GM04504 (cell line): ENCODE measurements at regions not wholly inside any gene's neighbourhood (a gene's known extent, or its start where the extent isn't known, plus 50 kb on each side); places are given as distances from the start of the nearest gene placed in this dataset.
"Not testable (repeated sequence)": the region's sequence is repeated elsewhere in the genome, so short reads cannot be mapped to it uniquely, and the experiment has no call there.

Experiments used
- DNase-seq: peaks from one replicate; pipeline ENCODE4 v3.0.0-alpha.2; 2012; ENCODE audit warnings: low read depth

DNA sequence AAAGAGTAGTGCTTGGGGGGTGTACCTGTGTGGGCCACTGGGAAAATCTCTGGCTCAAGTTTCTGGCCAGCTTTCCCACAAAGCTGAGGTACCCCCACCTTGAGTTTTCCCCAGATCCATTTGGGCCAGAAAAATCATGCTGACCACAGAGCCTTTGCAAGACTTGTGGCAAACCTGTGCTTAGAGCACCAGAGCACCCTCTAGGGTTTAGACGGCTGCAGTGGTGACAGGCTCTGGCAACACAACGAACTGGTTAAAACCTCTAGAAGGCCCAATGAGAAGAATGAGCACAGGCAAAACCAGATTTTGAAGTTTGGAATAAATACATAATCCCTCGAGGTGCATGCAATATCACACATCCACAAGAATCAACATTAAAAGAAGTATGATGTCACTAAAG, 290.7 kb upstream of the FOLH1 start:
- no peak for DNase-seq

DNA sequence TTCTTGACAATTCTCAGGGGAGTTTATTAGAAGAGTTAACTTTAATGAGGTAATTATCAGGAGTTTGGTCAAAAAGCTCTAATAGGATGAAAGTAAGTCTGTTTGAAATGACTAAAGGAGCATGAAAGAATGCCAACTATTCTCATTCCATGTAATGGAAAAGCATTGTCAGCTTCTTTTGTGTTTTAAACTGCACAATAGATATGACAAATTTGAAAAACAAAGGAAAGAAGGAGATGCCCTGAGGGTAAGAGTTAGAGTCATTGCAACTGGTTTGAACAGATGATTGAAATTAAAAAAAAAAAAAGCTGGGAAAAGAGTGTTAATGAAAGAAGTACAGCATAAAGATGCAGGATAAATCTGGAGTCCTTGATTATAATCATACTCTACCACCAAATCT, 296.8 kb upstream of the FOLH1 start:
- no peak for DNase-seq

DNA sequence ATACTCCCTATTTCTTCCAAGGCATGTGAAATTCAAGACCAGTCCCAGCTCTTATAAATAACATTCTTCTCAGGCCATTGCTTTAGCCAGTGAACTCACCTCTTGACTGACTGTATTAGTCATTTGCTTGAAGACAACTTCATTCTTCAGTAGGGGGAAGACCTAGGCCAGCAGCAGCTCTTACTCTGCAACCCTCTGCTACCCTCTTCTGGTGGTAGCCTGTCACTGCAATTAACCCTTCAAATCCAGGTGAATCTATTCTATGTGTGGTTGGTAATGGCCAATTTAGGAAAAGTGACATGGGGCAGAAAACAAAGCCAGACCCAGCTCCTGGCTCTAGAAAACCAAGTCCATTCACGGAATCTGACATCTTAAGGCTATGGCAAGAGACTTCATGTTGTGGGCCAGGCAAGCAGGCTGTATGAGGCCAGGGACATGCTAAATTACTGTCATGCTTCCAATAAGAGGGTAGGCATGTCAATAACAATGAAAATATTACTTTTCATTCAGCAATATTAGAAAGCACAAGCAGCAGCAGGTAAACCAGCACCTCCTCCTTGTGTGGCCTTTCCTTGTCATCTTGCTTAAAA, 317.9 kb upstream of the FOLH1 start:
- DNase-seq, result peak; percentile 11

DNA sequence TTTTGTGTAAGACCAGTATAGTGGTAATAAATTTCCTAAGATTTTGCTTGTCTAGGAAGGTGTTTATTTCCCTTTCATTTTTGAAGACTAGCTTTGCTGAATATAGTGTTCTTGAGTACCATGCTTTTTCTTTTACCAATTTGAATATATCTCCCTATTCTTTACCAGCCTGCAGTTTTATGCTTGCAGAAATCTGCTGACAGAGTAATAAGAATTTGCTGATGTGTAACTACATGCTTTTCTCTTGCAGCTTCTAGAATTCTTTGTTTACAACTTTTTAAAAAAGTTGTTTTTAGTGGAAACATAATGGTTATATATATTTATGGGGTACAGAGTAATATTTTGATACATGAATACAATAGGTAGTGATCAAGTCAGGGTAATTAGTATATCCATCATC, 324.8 kb upstream of the FOLH1 start:
- DNase-seq, result no peak

DNA sequence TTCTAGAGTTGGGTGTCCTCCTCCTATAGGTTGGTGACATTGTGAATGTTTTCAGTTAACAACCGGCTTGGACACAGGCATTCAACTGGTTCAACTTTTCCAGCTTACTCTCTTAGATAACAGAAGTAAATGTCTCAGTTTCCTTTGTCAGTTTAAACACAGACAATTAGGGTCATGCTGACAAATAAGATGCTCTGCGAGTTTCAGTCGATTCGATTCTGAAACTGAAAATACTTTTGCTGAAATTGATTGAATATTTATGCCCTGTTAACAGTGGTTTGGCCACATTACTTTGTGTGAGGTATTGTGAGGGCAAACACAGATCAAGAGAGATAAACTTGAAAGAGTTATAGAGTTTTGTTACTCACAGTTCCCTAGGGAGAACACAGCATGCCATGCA, 330.5 kb upstream of the FOLH1 start:
- DNase-seq, result not testable (repeated sequence)

DNA sequence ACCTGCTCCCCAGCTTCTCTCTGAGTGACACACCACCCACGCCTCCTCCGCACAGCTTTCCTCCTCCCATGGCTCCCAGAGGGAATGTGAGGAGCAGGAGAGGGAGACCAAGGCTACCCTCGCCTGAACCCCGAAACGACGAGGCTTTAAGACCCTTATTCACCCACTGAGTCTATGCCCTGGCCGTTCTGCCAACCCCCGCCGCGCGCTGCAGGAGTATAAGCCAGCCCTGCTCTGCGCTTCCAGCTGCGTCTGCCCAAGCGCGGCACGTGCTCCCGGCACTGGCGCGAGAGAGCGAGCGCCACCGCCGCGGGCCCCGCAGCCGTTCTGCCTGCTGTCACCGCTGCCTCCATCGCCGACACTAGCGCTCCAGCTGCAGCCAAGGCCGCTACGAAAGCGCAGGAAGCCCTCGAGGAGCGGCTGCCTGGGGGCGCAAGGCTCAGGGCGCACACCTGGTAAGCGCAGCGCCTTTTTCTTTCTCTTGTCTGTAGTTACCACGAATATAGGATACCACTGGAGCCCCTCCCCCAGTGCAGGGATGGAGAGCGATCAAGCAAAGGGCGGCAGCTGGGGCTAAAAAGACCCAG, 350.0 kb upstream of the FOLH1 start:
- not testable (repeated sequence) for DNase-seq

DNA sequence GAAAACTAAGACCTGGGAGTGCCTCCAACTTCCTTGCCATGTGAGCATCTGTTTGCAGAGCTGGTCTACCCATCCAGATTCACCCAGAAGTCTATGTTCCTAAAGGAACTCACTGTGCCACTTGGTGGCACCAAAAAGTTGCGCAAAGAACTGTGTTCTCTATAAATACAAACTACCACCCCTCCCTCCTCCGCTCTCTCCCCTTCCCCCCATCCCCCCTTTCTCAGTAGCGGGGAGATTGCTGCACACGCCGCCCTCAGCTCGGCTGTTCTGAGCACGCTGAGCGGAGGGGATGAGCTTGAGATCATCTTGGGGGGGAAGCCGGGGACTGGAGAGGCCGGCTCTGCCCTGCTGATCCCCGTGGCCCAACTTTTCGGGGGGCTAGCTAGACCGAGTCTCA, 352.2 kb upstream of the FOLH1 start:
- not testable (repeated sequence) for DNase-seq

DNA sequence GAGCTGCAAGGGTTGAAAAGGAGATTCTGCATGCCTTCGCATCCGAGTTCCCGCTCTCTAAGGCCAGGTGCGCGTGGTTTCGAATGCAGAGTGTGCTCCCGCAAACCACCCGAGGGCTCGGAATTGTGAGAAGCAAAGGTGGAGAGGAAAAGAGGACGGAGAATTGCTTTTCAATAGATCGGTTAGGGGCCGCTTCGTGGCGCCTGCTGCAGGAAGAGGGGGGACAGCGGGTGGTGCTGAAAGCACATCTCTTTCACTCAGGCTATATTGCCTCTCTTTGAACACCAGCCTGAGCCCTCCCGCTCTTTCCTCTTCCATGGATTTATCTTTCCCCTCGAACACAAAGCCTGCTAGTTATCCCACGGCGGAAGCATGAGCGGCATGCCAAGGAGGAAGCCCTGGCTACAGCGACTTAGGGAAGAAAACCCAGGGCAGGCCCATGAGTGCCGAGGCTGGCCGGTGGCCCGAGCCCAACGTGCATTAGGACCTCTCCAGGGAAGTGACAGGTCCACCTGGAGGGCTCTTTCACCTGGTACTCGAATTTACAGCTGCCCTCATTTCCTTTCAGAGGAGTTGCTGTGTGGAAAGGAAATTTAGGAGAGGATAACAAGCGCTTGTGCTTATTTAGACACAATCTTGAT, 353.0 kb upstream of the FOLH1 start:
- DNase-seq, result not testable (repeated sequence)

DNA sequence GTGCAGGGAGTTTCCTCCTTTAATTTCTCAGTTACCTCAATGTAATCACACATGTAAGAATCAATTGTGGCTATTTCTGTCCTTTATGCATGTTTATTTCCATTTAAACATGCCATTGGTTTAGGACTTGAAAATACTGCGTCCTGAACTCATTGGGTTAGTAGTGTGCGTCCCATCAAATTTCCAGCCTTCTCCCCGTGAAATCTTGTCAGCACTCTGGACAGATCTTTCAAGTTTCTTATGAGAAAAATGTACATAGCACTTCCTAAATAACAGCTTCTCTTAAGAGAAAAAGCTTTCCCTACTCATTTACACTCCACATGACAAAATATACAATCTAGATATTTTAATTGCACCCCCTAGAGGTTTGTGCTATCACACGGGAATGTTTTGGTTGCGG, 353.9 kb upstream of the FOLH1 start:
- not testable (repeated sequence) for DNase-seq

DNA sequence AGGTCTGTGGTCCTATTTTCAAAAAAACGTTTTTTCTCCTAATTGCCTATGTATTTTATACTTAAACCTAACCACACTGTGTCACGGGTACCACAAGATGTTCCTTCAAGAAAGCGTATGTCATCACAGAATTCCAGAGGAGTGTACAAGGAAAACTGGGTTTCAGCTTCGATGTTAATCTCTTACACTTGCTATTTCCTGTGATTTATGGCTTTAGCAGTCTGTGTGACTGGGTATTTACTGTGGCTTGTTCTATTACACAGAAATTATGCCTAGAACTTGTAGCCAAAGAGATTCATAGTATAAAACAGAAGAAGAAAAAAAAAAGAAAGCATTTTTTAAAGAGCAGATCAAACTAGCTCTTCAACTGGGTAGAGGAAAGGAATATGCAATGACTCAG, 371.1 kb upstream of the FOLH1 start:
- not testable (repeated sequence) for DNase-seq

DNA sequence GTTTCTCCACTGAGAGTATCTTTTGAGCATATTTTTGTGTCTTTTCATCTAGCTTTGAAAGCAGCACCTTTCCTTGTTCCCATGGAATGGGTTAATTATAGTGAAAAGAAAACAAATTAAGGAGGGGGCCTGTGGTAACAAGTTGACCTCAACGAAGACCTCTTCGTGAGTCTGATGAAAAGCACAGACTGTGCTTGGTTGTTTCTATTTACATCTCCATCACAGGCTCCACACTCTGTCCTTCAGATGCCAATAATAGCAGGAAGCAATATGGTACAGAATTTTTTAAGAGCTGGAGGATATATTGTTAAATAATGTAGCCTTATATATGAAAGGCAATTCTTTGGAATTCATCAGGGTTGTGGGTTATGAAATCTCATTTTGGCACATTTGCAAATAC, 366.7 kb upstream of the OR4C13 start:
- DNase-seq, result not testable (repeated sequence)

DNA sequence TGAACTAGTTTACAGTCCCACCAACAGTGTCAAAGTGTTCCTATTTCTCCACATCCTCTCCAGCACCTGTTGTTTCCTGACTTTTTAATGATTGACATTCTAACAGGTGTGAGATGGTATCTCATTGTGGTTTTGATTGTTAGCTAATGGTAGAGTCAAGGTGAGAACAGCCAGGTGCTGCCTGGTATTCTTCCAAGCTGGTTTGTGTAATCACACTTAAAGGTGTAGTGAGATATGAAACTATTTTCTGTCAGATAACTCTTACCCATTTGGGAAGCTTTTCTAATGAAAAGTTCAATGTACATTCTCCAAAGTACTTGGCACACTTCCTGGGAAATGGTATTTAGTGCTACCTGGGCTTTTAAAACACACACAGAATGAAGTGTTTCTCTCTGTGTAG, 343.3 kb upstream of the OR4C13 start:
- DNase-seq, result not testable (repeated sequence)

DNA sequence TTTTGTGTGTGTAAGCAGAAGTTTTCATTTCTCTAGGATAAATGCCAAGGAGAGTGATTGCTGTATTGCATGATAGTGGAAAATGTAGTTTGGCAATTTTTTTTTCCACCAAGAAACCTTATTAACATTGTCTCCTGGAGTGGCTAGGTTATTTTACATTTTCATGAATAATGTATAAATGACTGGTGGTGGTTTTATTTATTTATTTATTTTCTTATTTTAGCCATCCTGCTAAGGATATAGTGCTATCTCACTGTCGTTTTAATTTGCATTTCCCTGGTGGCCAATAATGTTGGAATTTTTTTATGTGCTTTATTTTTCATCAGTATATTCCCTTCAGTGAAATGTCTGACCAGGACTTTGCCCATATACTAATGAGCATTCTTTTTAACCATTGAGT, 328.3 kb upstream of the OR4C13 start:
- not testable (repeated sequence) for DNase-seq

DNA sequence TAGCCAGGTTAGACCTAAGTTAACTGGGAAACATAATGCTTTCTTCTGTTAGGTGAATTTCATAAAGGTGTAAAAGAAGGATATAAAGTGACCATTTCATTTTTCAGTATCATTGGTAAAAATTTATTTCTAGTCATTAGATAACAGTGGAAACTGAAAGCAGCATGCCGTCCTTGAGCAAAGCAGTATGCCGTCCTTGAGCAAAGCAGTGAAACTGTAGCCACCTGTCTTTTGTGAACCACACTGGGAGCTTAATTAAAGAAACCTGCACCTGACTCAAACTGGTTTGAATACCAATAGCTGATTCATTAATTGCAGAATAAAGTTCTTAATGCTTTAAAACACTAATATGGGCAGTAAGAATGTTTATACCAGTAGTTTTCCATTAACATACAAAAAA, 281.5 kb upstream of the OR4C13 start:
- not testable (repeated sequence) for DNase-seq

DNA sequence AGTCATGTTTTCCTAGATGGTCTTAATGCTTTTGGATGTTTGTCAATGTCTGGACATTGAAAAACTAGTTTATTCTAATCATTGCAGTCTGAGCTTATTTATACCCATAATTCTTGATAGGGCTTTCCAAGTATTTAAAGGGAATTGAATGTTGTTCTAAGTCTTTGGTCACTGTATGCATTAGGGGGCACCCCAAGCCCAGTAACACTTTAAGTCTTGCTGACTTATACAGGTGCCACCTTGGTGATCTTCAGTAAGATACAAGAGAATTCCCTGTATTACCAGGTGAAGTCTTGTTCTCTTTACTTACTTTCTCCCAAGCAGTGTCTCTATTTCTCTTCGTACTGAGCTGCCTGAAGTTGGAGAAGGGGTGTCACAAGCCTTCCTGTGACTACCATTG, 250.1 kb upstream of the OR4C13 start:
- DNase-seq, result not testable (repeated sequence)

DNA sequence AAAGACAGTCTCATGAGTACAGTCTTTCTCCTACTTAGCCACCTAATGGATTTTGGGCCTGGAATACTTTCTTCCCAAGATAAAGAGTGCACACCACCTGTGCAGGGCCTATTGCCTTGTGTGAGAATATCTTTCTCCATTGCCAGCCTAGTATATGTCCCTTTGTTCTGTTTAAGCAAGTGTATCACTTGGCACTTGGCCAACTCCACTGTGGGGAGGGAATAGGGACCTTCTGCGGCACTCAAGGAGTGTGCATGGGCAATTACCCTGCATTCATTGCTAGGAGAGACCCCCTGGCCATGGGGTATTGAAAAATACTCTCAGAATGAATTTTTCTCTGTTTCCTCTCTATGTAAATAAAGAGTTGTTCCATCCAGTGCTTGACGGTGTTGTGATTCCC, 201.7 kb upstream of the OR4C13 start:
- DNase-seq, result not testable (repeated sequence)

DNA sequence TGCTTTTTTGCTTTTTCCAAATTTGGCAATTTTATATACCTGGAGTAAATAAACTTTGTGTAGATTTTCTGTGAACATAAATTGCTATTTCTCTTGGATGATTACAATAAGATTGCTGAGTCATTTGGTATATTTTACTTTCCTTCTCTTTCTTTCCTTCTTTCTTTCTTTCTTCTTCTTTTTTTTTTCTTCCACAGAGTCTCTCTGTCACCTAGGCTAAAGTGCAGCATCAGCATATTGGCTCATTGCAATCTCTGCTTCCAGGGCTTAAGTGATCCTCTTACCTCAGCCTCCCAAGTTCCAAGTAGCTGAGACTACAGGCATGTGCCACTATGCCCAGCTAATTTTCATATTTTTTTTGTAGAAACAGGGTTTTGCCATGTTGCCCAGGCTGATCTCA, 201.2 kb upstream of the OR4C13 start:
- DNase-seq, result not testable (repeated sequence)

DNA sequence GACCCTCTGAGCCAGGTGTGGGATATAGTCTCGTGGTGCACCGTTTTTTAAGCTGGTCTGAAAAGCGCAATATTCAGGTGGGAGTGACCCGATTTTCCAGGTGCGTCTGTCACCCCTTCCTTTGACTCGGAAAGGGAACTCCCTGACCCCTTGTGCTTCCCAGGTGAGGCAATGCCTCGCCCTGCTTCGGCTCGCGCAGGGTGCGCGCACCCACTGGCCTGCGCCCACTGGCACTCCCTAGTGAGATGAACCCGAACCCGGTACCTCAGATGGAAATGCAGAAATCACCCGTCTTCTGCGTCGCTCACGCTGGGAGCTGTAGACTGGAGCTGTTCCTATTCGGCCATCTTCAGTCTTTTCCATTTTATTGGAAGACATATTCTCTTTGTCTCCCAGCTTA, 171.4 kb upstream of the OR4C13 start:
- DNase-seq, result not testable (repeated sequence)

DNA sequence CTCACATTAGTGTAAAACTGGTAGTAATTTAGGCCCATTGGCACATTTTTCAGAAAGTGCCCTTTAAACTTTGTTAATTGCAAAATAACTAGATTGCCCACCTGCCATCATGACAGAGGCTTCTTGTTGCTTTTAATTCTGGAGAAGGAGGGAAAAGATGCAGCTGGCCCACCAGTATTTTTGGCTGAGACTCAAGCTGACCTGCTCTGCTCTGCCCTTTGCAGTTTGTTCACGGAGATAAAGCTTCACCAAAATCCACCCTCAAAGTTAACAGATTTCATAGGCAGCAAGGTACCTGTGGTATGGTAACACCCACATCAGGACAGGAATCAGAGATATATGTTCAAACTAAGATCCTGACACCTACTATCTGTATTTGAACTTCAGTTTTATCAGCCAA, 170.2 kb upstream of the OR4C13 start:
- DNase-seq, result not testable (repeated sequence)

DNA sequence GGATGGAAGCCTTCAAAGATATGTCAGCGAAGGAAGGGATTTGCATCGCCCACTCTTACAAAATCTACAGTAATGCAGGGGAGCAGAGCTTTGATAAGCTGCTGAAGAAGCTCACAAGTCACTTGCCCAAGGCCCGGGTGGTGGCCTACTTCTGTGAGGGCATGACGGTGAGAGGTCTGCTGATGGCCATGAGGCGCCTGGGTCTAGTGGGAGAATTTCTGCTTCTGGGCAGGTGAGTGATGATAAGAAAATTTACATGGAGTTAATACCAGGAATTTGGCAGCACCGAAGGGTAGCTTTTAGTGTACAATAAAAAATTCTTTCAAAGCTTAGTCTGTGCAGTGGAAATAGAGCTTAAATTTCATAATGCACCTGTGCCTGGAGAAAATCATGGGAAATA, 168.3 kb upstream of the OR4C13 start:
- DNase-seq, result not testable (repeated sequence)

DNA sequence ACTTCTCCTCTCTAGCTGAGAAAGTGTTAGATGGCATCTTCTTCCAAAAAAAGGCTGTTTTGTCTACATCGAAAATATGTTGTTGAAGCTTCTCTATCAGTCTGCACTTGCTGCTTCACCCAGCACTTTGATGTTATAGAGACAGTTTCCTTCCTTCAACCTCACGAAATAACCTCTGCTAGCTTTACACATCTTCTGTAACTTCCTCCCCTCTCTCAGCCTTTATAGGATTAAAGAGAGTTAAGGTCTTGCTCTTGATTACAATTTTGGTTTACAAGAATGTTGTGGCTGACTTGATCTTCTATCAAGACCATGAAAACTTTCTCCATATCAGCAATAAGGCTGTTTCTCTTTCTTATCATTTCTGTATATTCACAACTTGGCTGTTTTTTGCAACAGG, 162.4 kb upstream of the OR4C13 start:
- DNase-seq, result not testable (repeated sequence)

DNA sequence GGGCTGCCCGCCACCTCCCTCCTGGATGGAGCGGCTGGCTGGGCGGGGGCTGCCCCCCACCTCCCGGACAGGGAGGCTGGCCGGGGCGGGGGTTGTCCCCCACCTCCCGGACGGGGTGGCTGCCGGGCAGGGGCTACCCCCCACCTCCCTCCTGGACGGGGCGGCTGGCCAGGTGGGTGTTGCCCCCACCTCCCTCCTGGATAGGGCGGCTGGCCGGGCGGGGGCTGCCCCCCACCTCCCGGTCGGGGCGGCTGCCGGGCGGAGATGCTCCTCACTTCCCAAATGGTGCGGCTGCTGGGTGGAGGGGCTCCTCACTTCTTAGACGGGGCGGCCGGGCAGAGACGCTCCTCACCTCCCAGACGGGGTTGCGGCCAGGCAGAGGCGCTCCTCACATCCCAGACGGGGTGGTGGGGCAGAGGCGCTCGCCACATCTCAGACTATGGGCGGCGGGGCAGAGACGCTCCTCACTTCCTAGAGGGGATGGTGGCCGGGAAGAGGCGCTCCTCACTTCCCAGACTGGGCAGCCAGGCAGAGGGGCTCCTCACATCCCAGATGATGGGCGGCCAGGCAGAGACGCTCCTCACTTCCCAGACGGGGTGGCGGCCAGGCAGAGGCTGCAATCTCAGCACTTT, 153.9 kb upstream of the OR4C13 start:
- DNase-seq, result not testable (repeated sequence)
